CD4-positive, alpha-beta T cell treated with Interleukin-6 at 100 ng/mL for 8 hours (primary cell): ENCODE measurements at regions not wholly inside any gene's neighbourhood (a gene's known extent, or its start where the extent isn't known, plus 50 kb on each side); places are given as distances from the start of the nearest gene placed in this dataset.
"Not testable (repeated sequence)": the region's sequence is repeated elsewhere in the genome, so short reads cannot be mapped to it uniquely, and the experiment has no call there.

Source experiments
- DNase-seq: peaks from one replicate; pipeline ENCODE4 v3.0.0-alpha.2; 2020; ENCODE audit warnings: mixed read lengths, low spot score

DNA sequence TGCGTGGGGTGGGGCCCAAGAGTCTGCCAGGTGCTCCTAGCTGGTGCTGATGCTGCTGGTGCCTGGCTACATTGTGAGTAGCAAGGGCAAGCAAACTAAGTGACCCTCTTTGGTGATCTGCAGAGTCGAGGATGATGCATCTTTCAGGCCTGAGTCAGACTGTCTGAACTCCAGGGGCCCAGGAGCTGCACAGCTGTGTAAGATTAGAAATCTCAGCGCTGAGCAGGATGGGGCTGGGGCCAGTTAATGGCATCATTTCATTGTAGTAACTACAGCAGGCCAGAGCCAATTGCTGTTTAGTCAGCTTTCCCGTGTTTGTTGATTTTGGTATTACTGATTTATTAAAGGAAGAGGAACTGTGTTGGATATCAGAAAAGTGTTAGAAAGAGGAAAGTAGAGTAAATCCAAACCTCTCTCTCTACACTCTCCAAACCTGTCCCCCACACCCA is 365.2 kb downstream of the PAX1 start:
- DNase-seq: no peak

DNA sequence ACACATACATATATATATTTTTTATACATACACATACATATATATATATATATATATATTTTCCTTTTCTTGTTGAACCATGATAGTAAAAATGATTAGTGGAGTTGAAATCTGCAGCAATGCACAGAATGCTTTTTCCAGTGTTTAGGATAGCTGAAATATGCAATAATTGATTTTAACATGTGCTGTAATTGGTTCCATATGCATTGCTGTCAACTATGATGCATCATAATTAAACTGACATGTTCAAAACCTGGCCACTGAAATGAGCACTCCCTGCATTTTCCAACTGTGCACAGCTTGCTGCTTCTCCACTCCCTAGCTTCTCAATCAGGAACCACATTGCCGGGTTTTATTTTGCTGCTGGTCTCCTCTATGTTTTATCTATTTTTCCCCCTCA is 358.3 kb downstream of the PAX1 start:
- DNase-seq: no peak

GRCh38 chr20:22062874-22063273 is 357.4 kb downstream of the PAX1 start:
- DNase-seq: no peak

- no peak for DNase-seq
Observed at GRCh38 chr20:22060610-22061009, 355.1 kb downstream of the PAX1 start.

DNA sequence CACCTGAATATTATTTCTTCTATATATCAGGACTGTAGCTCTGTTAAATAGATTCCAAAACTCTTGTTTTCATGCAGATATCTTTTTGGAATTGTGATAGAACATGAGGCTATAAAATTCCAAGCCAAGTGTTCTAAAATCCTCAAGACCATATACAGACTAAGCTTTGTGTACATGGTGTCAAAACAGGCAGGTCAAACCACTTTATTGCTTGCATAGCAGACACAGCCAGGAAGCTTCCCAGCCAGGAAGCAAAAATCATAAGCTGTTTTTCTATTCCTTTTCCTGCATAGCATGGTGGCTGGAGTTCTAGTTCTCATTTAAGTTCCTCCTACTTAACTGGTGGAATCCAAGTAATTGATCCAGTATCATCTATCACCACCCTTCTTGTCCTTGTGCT is 353.3 kb downstream of the PAX1 start:
- no peak for DNase-seq

GRCh38 chr20:22055981-22056380 is 350.5 kb downstream of the PAX1 start:
- no peak for DNase-seq

DNA sequence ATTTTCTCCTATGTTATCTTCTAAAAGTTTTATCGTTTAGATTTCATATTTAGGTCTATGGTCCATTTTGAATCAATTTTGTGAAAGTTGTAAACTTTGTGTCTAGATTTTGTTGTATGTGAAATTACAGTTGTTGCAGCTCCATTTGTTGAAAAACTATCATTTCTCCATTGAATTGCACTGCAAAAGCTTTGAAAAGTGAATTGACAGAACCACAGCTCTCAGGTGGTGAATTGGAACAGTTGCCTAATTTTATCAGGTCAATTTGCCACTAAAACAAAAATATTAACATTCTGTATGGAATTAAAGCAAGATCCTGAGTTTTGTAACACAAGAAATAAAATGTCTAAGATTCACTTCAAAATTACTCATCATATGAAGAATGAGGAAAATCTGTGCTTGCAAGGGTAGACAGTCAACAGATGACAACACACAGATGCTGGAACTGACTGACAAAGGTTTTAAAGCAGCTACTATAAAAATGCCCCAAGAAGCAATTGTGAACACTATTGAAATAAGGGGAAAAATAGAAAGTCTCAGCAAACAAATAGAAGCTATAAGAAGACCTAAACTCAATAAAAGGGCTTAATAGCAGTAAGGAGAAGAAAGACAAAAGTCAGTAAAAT is 346.7 kb downstream of the PAX1 start:
- no peak for DNase-seq

DNA sequence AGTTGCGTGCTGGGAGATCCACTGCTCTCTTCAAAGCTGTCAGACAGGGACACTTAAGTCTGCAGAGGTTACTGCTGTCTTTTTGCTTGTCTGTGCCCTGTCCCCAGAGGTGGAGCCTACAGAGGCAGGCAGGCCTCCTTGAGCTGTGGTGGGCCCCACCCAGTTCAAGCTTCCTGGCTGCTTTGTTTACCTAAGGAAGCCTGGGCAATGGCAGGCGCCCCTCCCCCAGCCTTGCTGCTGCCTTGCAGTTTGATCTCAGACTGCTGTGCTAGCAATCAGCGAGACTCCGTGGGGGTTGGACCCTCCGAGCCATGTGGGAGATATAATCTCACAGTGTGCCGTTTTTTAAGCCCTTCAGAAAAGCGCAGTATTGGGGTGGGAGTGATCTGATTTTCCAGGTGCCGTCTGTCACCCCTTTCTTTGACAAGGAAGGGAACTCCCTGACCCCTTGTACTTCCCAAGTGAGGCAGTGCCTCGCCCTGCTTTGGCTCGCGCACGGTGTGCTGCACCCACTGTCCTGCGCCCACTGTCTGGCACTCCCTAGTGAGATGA is 340.6 kb downstream of the PAX1 start:
- not testable (repeated sequence) for DNase-seq

DNA sequence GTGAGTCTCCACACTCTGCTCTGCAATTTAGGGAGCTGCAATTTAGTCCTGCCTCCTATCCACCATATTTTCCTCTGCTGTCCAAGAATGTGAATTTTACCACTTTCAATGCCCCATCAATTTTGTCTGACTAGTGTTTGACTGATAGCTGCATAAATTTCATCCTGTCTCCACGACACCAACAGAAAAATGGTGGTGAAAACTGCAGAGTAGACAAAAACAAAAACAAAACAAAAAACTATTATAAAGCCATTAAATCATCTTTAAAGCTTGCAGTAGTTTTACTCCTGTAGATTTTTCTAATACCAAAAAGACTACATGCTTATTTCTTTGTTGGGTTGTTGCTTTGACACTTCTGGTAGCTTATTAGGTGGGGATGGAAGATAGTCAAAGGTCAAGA is 322.0 kb downstream of the PAX1 start:
- DNase-seq: no peak

- no peak for DNase-seq
Observed at GRCh38 chr20:22020201-22020600, 314.7 kb downstream of the PAX1 start.

DNA sequence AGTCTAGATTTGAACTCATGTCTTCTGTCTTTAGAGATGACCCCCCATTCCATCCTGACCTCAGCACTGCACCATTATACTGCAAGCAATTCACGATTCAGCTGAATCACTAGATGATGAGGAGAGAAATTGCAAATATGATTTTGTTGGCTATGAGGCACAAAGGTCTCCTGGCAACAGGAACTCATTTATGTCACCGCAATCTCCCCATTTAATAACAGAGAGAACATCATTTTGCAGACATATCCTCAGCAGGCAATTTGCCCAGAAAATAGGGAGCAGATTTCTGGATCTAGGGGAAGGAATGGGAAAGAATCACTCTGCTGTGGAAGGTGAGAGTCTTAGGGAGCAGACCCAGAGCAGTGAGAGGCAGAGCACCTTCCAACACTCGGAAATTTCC is 303.0 kb downstream of the PAX1 start:
- no peak for DNase-seq

DNA sequence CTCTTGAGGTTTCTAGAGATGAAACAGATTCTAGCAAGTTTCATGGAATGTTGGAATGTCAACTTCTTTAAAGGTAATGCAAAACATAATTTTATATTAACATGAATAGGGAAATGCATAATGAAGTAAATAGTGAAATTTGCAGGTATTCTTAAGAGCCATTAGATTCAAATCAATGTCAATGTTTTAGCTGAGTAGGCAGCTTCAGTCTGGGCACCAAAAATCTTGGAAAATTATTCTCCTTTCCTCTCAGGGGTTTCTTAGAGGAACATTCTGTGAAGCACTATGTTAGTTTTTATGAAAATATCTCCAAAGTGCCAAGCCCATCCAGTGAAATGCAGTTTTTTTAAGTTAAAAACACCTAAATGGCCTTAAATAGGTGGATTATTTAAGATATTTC is 300.8 kb downstream of the PAX1 start:
- DNase-seq: no peak

- DNase-seq: no peak
Observed at GRCh38 chr20:22005535-22005934, 300.1 kb downstream of the PAX1 start.

DNA sequence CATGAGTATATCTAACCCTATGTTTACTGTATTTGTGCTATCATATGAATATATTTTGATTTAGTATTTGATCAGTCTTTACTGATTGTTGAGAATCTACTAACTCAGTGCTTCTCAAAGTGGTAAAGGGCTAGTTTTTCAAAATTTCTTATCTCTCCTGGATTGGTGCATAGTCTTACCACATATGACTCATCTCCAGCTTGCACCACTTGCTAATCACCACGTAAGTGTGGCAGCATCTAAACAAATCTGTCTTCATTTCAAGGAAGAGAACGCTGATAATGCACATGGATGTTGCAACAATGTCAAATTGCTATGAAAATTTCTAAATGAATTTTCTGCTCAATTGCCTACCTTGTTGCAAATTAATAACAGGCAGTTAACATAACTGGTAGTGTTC is 299.5 kb downstream of the PAX1 start:
- DNase-seq: no peak

DNA sequence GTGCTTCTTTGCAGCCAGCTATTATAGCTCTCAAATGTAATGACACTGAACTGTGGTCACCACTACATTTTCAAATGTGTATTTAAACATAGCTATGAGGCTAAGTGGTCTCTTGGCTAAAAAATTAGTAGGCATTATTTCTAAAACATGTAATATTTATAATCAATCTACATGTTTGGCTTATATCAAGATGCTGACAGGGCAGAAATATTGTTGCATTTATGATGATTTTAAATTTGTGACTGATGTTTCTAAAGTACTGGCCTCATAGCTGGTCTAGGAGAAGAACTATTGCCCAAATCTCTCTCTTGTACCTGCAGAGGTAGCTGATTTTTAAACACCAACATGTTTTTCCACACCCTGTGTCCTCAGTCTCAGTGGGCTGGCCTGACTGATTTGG is 298.2 kb downstream of the PAX1 start:
- no peak for DNase-seq

- DNase-seq: no peak
Observed at GRCh38 chr20:22001886-22002285, 296.4 kb downstream of the PAX1 start.

- no peak for DNase-seq
Observed at GRCh38 chr20:21995461-21995860, 290.0 kb downstream of the PAX1 start.

DNA sequence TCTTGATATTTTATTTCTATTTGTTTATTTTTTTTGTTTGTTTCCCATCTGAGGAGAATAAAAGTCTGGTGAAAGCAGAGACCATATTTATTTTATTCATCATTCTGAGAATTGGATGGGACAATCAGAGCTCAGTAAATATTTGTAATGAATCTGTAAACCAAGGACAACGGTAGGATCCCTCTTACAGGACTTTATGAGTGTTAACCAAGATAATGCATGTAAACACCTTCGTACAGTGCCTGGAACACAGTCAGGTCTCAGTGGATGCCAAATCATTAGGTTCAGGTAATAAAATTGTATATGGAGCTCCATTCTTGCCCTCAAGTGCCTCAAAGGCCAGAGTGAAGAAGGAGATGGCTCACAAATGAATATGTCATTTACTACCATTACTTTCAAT is 288.7 kb downstream of the PAX1 start:
- DNase-seq: no peak

DNA sequence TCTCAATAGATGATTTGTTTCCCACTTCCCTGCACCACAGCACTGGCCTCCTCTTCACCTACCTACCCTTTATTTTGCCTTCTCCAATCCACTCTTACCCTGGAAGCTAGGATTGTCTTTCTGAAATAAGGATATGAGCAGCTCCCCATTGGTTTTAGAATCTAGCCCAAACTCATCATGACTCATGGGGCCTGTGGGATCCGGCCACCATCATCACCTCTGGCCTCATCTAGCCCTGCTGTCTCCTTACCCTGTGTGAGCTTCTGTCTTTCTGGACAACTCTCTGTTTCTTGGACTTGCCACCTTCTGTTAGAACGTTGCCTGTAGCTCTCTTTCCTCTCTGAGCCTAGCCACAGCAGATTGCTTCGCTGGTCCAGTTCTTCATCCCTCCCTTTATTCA is 277.1 kb downstream of the PAX1 start:
- no peak for DNase-seq

DNA sequence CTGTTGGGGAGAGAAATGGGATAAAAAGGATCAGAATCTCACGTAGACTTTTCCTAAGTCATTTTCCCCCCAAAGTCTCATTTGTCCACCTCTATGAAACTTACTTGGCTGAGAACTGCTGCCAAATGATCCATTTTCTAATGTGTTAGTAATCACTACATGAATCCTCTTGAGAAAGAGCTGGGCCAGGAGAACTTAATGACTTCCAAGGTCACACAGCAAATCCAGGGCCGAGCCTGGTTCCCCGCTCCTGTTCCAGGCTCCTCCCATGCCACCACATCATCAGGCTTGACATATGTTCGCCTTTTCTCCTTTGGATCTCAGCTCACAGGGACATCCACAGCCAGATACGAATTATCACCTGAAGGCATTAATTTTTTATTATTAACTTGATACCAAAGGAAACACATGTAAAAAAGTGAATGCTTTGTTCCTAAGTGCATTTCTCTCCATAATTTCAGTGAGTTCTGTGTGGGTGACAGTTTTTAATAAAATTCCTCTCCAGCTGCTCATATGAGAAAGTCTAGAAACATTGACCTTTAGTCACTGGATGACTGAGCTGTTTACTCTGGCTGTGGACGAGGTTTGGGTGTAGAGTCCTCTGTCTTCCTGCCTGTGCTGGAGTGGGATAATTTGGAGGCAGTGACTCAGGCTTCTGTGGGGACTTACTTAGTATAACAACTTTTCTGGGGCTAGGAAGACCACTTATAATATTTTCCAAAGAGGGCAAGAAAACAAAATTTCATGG is 276.3 kb downstream of the PAX1 start:
- no peak for DNase-seq

DNA sequence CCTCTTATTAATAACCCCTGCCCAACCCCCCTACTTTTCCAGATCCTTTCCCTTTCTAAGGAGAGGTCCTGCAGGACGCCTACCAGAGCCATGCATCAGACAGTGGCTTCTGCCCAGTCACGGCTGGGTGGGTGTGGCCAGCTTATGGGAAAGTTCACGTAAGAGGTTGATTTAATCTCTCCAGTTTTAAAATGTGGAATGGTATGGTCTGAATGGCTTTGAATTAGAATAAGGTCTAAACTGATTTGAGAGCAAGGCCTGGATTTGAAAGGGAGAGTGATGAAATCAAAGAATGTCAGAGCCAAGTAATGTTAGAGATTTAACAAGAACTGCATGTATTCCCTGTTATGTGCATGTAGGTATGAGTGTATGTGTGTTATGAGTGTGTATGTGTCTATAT is 275.7 kb downstream of the PAX1 start:
- no peak for DNase-seq

DNA sequence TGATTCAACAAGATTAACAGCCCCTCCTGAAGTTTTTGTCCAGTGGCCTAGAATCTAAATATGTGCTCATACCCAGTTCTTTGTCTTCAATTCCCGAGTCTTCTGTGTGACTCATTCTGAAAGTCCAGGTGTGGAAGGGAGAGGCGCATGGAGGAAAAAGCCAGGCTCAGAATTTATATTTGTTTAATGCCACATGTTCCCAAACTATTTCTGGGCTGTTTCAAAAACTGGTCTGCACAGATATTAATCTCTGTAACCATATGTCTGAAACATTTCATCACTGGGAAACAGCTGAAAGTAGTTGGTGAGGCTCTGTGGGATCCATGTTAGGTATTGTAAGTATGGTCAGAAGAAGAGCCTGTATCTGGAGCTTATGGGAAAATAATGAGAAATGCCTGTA is 266.0 kb downstream of the PAX1 start:
- no peak for DNase-seq

- DNase-seq: no peak
Observed at GRCh38 chr20:21968486-21968885, 263.0 kb downstream of the PAX1 start.

DNA sequence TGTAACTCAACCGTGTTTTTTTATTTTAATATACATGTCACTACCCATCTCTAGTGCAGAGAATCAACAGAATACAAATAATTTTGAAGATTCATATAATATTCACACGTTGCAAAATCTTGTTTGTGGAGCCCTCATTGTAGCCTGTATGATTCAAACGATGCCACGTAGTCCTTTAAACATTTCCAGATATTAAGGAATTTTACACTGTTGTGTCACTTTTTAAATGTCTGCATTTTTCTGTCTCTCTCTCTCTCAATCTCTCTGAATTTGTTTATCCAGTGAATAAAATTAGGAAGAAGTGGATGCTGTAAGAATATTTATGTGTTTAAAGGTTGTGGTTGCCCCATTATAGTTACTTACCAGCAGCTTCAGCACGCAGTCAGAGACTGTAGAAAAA is 262.0 kb downstream of the PAX1 start:
- no peak for DNase-seq
